ENCODE measurements at regions not wholly inside any gene's neighbourhood (a gene's known extent, or its start where the extent isn't known, plus 50 kb on each side); places are given as distances from the start of the nearest gene placed in this dataset.

DNA sequence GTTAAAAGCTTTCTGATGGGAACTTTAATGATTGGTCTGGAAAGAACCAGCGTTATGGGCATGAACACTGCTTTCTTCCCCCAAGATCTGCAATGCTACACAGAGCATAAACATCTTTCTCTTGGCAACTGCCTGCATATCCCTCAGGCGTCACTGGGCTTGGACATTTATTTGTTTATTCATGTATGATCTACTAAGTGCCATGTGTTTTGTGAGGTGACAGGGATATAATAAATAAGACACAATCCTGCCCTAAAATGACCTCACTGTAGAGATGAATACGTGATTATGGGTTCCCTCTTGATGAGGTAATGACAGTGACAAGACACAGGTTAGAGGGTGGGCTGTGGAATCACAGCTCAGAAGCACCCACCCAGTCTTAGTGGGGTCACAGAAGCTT lies 485.3 kb downstream of the PDCD6IP start:
- intact Hi-C loops (cut with micrococcal nuclease; ENCODE audit: unreplicated experiment) = no loop called here
- TF ChIP-seq, protein P1, sequence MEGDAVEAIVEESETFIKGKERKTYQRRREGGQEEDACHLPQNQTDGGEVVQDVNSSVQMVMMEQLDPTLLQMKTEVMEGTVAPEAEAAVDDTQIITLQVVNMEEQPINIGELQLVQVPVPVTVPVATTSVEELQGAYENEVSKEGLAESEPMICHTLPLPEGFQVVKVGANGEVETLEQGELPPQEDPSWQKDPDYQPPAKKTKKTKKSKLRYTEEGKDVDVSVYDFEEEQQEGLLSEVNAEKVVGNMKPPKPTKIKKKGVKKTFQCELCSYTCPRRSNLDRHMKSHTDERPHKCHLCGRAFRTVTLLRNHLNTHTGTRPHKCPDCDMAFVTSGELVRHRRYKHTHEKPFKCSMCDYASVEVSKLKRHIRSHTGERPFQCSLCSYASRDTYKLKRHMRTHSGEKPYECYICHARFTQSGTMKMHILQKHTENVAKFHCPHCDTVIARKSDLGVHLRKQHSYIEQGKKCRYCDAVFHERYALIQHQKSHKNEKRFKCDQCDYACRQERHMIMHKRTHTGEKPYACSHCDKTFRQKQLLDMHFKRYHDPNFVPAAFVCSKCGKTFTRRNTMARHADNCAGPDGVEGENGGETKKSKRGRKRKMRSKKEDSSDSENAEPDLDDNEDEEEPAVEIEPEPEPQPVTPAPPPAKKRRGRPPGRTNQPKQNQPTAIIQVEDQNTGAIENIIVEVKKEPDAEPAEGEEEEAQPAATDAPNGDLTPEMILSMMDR (IDR thresholded peaks at IDR 0.05; ENCODE audit: insufficient read depth in 1 of 2, low read depth in 1 of 2, low read length in 1 of 2, severe bottlenecking in 1 of 2, unreplicated experiment in 1 of 2) = no peak

DNA sequence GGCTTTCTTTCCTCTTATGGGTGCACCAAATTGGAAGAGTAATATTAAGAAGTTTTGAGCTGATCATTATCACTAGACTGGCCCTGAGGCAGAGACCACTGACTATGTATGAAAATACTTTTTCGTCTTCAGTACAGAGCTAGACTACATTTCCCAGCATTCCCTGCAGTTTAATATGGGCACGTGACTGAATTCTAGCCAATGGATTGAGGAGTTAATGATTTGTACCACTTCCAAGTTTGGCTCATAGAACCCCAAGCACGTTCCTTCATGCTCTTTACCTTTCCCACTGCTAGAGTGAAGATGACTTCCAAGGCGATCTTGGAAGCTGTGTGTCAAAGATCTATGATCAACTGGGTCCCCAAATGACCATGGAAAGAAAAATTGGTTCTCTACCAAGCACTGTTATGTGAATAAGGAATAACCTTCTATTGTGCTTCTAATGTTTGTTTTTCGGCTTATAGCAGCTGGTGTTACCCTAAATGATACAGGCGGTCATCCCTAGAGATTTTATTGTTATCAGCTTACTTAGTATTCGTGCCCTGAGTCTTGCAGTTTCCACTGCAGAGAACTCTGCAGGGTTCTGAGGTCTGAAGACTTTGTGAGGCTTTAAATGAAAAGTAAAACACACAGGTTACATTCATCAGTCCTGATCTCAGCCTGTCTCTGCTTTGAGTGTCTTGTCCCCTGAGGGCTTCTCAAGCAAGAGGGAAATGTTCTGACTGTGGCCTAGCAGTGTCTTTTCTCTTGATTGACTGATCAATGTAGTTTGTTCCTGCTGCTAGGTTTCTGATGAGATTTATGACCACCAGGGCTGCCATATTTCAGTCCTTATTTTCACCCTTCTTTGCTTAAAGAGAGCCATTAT lies 486.8 kb downstream of the PDCD6IP start:
- ChIA-PET CTCF (no interaction called here), POLR2A (no interaction called here)
- no peaks in the 10 kb centered on the region for H3K9me3 ChIP-seq
- Mint-ChIP-seq H3K36me3 (ENCODE audit: insufficient read depth, unreplicated experiment) (no peaks in the 10 kb centered on the region), H3K27ac (ENCODE audit: unreplicated experiment) (no peak overlapping the region), H3K4me3 (ENCODE audit: unreplicated experiment) (no peak overlapping the region), H3K9me3 (ENCODE audit: unreplicated experiment) (no peaks in the 10 kb centered on the region), H3K27me3 (ENCODE audit: insufficient read depth, unreplicated experiment) (peaks cover 2% of the 10 kb centered on the region), H3K4me1 (ENCODE audit: low read depth, unreplicated experiment) (no peaks in the 10 kb centered on the region)
- no TSS peak for BruUV-seq (replicated peaks)
- no peak for DNase-seq
- intact Hi-C loops (cut with micrococcal nuclease; ENCODE audit: unreplicated experiment) = no loop called here
- TF ChIP-seq, protein P1 (IDR thresholded peaks at IDR 0.05; ENCODE audit: insufficient read depth in 1 of 2, low read depth in 1 of 2, low read length in 1 of 2, severe bottlenecking in 1 of 2, unreplicated experiment in 1 of 2) = no peak
- no peak overlapping the region for H3K4me3 ChIP-seq (ENCODE audit: low read depth, low read length)
- no peaks in the 10 kb centered on the region for H3K27me3 ChIP-seq (replicated peaks; ENCODE audit: control insufficient read depth, insufficient read depth, low read length)
- H3K4me1 ChIP-seq = no peaks in the 10 kb centered on the region
- H3K36me3 ChIP-seq (ENCODE audit: control insufficient read depth, insufficient read depth, low read length) = no peaks in the 10 kb centered on the region

More for the DNA sequence above, 485.3 kb downstream of the PDCD6IP start:
- Mint-ChIP-seq H3K4me1 (ENCODE audit: low read depth, unreplicated experiment) (no peaks in the 10 kb centered on the region), H3K9me3 (ENCODE audit: unreplicated experiment) (no peaks in the 10 kb centered on the region), H3K27me3 (ENCODE audit: insufficient read depth, unreplicated experiment) (peaks cover 6% of the 10 kb centered on the region), H3K27ac (ENCODE audit: unreplicated experiment) (no peak overlapping the region), H3K4me3 (ENCODE audit: unreplicated experiment) (no peak overlapping the region), H3K36me3 (ENCODE audit: insufficient read depth, unreplicated experiment) (no peaks in the 10 kb centered on the region)
- Histone ChIP-seq H3K4me1 (no peaks in the 10 kb centered on the region), H3K4me3 (ENCODE audit: low read depth, low read length) (no peak overlapping the region), H3K27me3 (replicated peaks; ENCODE audit: control insufficient read depth, insufficient read depth, low read length) (no peaks in the 10 kb centered on the region), H3K9me3 (no peaks in the 10 kb centered on the region), H3K36me3 (ENCODE audit: control insufficient read depth, insufficient read depth, low read length) (no peaks in the 10 kb centered on the region)
- POLR2A ChIA-PET = no interaction called here
- DNase-seq = no peak
- BruUV-seq (replicated peaks) = no TSS peak
- CTCF ChIA-PET = no interaction called here

DNA sequence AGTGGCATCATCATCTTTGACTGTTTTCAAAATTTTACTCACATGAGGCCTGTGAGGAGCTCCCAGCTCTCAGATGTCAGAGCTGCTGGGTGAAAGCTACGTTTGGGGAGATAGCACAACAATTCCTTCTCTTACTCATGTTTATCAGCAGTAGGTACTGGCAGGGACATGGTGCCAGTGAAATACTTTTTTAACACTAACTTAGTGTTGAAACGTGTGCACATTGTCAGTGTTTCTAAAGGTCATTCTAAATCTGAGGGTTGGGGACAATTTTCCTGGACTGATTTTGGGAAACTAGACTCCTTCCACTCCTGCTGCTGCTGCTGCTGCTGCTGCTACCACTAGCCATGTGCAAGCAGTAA lies 487.4 kb downstream of the PDCD6IP start:
- H3K36me3 ChIP-seq (ENCODE audit: control insufficient read depth, insufficient read depth, low read length) = no peaks in the 10 kb centered on the region
- no peaks in the 10 kb centered on the region for H3K27me3 ChIP-seq (replicated peaks; ENCODE audit: control insufficient read depth, insufficient read depth, low read length)
- ChIA-PET CTCF (no interaction called here), POLR2A (no interaction called here)
- no peak overlapping the region for H3K27ac Mint-ChIP-seq (ENCODE audit: unreplicated experiment)
- H3K4me1 Mint-ChIP-seq (ENCODE audit: low read depth, unreplicated experiment) = no peaks in the 10 kb centered on the region
- no peak overlapping the region for H3K4me3 ChIP-seq (ENCODE audit: low read depth, low read length)
- TF ChIP-seq, protein P1 (IDR thresholded peaks at IDR 0.05; ENCODE audit: insufficient read depth in 1 of 2, low read depth in 1 of 2, low read length in 1 of 2, severe bottlenecking in 1 of 2, unreplicated experiment in 1 of 2) = no peak
- no peaks in the 10 kb centered on the region for H3K9me3 ChIP-seq
- no peak for DNase-seq
- H3K9me3 Mint-ChIP-seq (ENCODE audit: unreplicated experiment) = no peaks in the 10 kb centered on the region
- no peaks in the 10 kb centered on the region for H3K36me3 Mint-ChIP-seq (ENCODE audit: insufficient read depth, unreplicated experiment)
- no peaks in the 10 kb centered on the region for H3K4me1 ChIP-seq
- BruUV-seq (replicated peaks) = no TSS peak
- no peak overlapping the region for H3K4me3 Mint-ChIP-seq (ENCODE audit: unreplicated experiment)
- peaks cover 2% of the 10 kb centered on the region for H3K27me3 Mint-ChIP-seq (ENCODE audit: insufficient read depth, unreplicated experiment)
- intact Hi-C loops (cut with micrococcal nuclease; ENCODE audit: unreplicated experiment) = no loop called here

All from Caco-2 (cell line).